RWPE2 (cell line): ENCODE measurements at regions not wholly inside any gene's neighbourhood (a gene's known extent, or its start where the extent isn't known, plus 50 kb on each side); places are given as distances from the start of the nearest gene placed in this dataset.

Experiments
- ATAC-seq: fragments of 200-7000 bp; cut with Tn5 transposase; 3 replicates; pipeline ENCODE4 v1.9.1; 2021; ENCODE audit warnings: low read depth
- DNase-seq: peaks from one replicate; pipeline ENCODE4 v3.0.0-alpha.2; 2020; ENCODE audit warnings: low spot score
- H3K27ac ChIP-seq: fragments of 450-650 bp; 2 replicates; pipeline ENCODE4 v1.5.1; 2017; ENCODE audit warnings: mild to moderate bottlenecking; ENCODE audit not compliant: poor library complexity, severe bottlenecking
- H3K27me3 ChIP-seq: fragments of 250-450 bp; sonication (Bioruptor Pico); 2 replicates; pipeline ENCODE4 v1.5.1; 2021; ENCODE audit warnings: mild to moderate bottlenecking, moderate library complexity; ENCODE audit not compliant: insufficient read depth, poor library complexity, severe bottlenecking
- H3K36me3 ChIP-seq: fragments of 250-450 bp; sonication (Bioruptor Pico); 2 replicates; pipeline ENCODE4 v1.5.1; 2020; ENCODE audit warnings: low read depth, mild to moderate bottlenecking, moderate library complexity
- H3K4me1 ChIP-seq: fragments of 250-450 bp; sonication (Bioruptor Pico); 2 replicates; pipeline ENCODE4 v1.5.1; 2021; ENCODE audit warnings: mild to moderate bottlenecking, moderate library complexity; ENCODE audit not compliant: insufficient read depth, poor library complexity, severe bottlenecking
- H3K4me3 ChIP-seq: fragments of 250-450 bp; sonication (Bioruptor Pico); 2 replicates; pipeline ENCODE4 v1.5.1; 2021; ENCODE audit warnings: mild to moderate bottlenecking, moderate library complexity; ENCODE audit not compliant: severe bottlenecking
- H3K9me3 ChIP-seq: fragments of 250-450 bp; sonication (Bioruptor Pico); 2 replicates; pipeline ENCODE4 v1.5.1; 2021; ENCODE audit warnings: mild to moderate bottlenecking, moderate library complexity; ENCODE audit not compliant: severe bottlenecking
- CTCF ChIP-seq: fragments of 450-650 bp; IDR thresholded peaks from one replicate; pipeline ENCODE4 v1.5.1; 2017; ENCODE audit warnings: mild to moderate bottlenecking, moderate library complexity; ENCODE audit not compliant: poor library complexity, severe bottlenecking

- ATAC-seq (no peak), DNase-seq (no peak)
- Histone ChIP-seq H3K27me3 (no peaks in the 10 kb centered on the region), H3K27ac (no peak overlapping the region), H3K36me3 (no peaks in the 10 kb centered on the region), H3K4me3 (no peak overlapping the region), H3K4me1 (no peaks in the 10 kb centered on the region), H3K9me3 (no peaks in the 10 kb centered on the region)
- no peak for TF ChIP-seq CTCF
Measured at GRCh38 chr10:21082206-21082605, 185.1 kb upstream of the NEBL start.

GRCh38 chr10:21080261-21080660 is 183.2 kb upstream of the NEBL start:
- no peak for TF ChIP-seq CTCF
- no peak for ATAC-seq
- Histone ChIP-seq H3K36me3 (no peaks in the 10 kb centered on the region), H3K4me3 (no peak overlapping the region), H3K4me1 (no peaks in the 10 kb centered on the region), H3K9me3 (no peaks in the 10 kb centered on the region), H3K27ac (no peak overlapping the region), H3K27me3 (no peaks in the 10 kb centered on the region)
- no peak for DNase-seq

GRCh38 chr10:21079330-21079658 is 182.2 kb upstream of the NEBL start:
- Histone ChIP-seq H3K4me1 (no peaks in the 10 kb centered on the region), H3K27me3 (no peaks in the 10 kb centered on the region), H3K27ac (no peak overlapping the region), H3K4me3 (no peak overlapping the region), H3K36me3 (no peaks in the 10 kb centered on the region), H3K9me3 (no peaks in the 10 kb centered on the region)
- DNase-seq = no peak
- no peak for TF ChIP-seq CTCF
- ATAC-seq = no peak

DNA sequence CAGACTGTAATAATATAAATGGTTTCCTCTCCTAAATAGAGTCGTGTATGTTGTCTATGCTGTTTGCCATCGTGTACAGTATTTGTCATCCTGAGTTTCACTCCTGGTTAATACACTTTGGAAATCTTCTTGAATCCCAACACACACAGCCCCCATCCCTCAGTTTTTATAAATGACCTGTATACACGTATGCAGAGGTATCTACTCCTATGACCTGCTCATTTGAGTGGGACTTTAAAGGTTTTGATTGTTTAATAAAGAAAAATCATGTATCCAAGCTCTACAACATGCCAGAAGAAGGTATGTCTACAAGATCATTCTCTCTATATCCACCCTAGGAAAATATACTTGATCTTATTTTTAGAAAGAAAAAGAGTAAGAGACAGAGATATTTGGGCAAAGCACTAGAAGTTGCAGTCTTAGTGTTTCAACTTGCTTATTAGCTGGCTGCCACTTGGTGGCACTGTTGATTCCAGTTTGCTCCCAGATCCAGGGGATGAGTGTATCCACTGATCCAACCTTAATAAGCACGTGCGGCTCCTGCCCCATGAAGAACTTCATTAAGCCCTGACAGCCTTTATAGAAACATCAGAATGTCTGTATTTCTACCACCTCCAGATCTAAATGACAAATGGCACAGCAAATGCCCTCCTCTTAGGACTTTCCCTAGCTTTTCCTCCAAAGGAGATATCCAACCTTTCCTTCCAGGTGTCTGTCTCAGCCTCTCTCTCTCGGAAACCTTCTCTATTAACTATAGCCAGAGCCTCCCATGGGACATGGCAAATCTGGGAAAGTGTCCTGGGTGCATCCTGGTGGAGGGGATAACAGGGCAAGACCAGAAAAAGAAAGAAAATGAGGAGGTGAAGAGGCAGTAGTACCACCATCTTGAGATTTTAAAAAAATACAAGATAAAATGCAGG is 181.6 kb upstream of the NEBL start:
- H3K4me1 ChIP-seq = no peaks in the 10 kb centered on the region
- no peak for DNase-seq
- H3K36me3 ChIP-seq = no peaks in the 10 kb centered on the region

More for the DNA sequence above, 181.6 kb upstream of the NEBL start:
- ATAC-seq = peak; percentile 88
- TF ChIP-seq CTCF = peak; percentile 91
- H3K9me3 ChIP-seq = no peaks in the 10 kb centered on the region
- no peaks in the 10 kb centered on the region for H3K27me3 ChIP-seq
- H3K4me3 ChIP-seq = no peak overlapping the region
- no peak overlapping the region for H3K27ac ChIP-seq
